ENCODE measurements at regions not wholly inside any gene's neighbourhood (a gene's known extent, or its start where the extent isn't known, plus 50 kb on each side); places are given as distances from the start of the nearest gene placed in this dataset.

GRCh38 chr15:81852411-81853149 lies 193.2 kb downstream of the MEX3B start:
- ATAC-seq = no peak
- TF ChIP-seq POLR2A (IDR thresholded peaks at IDR 0.05) = no peak
- TF ChIP-seq, protein P1, sequence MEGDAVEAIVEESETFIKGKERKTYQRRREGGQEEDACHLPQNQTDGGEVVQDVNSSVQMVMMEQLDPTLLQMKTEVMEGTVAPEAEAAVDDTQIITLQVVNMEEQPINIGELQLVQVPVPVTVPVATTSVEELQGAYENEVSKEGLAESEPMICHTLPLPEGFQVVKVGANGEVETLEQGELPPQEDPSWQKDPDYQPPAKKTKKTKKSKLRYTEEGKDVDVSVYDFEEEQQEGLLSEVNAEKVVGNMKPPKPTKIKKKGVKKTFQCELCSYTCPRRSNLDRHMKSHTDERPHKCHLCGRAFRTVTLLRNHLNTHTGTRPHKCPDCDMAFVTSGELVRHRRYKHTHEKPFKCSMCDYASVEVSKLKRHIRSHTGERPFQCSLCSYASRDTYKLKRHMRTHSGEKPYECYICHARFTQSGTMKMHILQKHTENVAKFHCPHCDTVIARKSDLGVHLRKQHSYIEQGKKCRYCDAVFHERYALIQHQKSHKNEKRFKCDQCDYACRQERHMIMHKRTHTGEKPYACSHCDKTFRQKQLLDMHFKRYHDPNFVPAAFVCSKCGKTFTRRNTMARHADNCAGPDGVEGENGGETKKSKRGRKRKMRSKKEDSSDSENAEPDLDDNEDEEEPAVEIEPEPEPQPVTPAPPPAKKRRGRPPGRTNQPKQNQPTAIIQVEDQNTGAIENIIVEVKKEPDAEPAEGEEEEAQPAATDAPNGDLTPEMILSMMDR (IDR thresholded peaks at IDR 0.05) = no peak
- Histone ChIP-seq H3K27me3 (no peaks in the 10 kb centered on the region), H3K4me1 (no peaks in the 10 kb centered on the region), H3K36me3 (replicated peaks in 1 of 2; ENCODE audit: insufficient read depth in 1 of 2, low read depth in 2 of 2) (no peaks in the 10 kb centered on the region), H3K4me3 (no peak overlapping the region), H3K27ac (no peak overlapping the region), H3K9me3 (no peaks in the 10 kb centered on the region)
- DNase-seq = no peak
- WGBS, 2 donors = 58 to 62% methylated on average over 5 of the region's 5 CpGs
- intact Hi-C loops (cut with DNase I) = no loop called here

GRCh38 chr15:81851757-81852156 lies 194.1 kb downstream of the MEX3B start:
- Histone ChIP-seq H3K4me1 (no peaks in the 10 kb centered on the region), H3K9me3 (no peaks in the 10 kb centered on the region), H3K27ac (no peak overlapping the region), H3K36me3 (replicated peaks in 1 of 2; ENCODE audit: insufficient read depth in 1 of 2, low read depth in 2 of 2) (no peaks in the 10 kb centered on the region), H3K4me3 (no peak overlapping the region), H3K27me3 (no peaks in the 10 kb centered on the region)
- intact Hi-C loops (cut with DNase I) = no loop called here
- DNase-seq = no peak
- no peak for ATAC-seq
- TF ChIP-seq, protein P1 (IDR thresholded peaks at IDR 0.05) = no peak
- TF ChIP-seq POLR2A (IDR thresholded peaks at IDR 0.05) = no peak
- 53 to 63% methylated on average over 7 of the region's 7 CpGs for WGBS, 2 donors

DNA sequence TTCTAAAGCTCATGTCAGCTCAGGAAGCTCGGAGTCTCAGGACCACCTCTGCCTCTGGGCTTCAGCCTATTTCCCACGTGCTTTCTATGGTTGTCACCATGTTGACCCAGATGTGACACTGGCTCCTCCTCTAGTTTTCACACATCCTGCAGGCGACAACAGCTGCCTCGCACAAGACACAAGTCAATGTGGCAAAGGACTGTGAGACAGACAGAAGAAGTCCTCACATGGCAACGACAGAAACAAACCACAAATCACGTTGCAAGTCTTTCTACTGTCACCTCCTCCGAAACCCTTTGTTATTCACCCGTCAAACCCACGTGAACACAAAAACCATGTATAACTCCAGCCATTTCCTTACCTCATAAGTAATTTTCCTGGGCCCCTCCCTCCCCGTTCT lies 194.5 kb downstream of the MEX3B start:
- H3K27me3 ChIP-seq = no peaks in the 10 kb centered on the region
- no peaks in the 10 kb centered on the region for H3K4me1 ChIP-seq
- TF ChIP-seq, protein P1 (IDR thresholded peaks at IDR 0.05) = no peak
- TF ChIP-seq POLR2A (IDR thresholded peaks at IDR 0.05) = no peak
- DNase-seq = no peak
- WGBS, 2 donors = 74 to 77% methylated on average over 10 of the region's 10 CpGs
- H3K9me3 ChIP-seq = no peaks in the 10 kb centered on the region
- intact Hi-C loops (cut with DNase I) = no loop called here
- H3K36me3 ChIP-seq (replicated peaks in 1 of 2; ENCODE audit: insufficient read depth in 1 of 2, low read depth in 2 of 2) = no peaks in the 10 kb centered on the region
- no peak for ATAC-seq
- H3K4me3 ChIP-seq = no peak overlapping the region
- no peak overlapping the region for H3K27ac ChIP-seq

DNA sequence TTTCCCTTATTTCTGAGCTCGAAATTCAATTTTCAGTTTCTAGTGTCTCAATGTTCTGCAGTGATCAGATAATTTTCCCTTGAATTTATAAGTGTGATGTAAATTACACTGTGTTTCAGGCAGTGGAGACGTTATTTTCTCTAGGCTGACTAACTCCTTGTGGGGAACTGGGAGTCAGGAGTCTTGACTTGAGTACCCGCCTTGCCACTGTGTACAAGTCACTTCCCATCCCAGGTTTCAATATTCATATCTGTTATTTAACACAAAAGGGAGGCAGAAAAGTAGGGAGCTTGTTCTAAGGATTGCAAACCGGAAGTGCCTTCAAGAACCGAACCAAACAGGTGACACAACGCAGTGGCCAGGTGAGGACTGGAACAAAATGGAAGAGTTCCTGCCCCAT lies 196.5 kb downstream of the MEX3B start:
- Histone ChIP-seq H3K9me3 (no peaks in the 10 kb centered on the region), H3K36me3 (replicated peaks in 1 of 2; ENCODE audit: insufficient read depth in 1 of 2, low read depth in 2 of 2) (no peaks in the 10 kb centered on the region), H3K4me1 (no peaks in the 10 kb centered on the region), H3K27me3 (no peaks in the 10 kb centered on the region), H3K4me3 (no peak overlapping the region), H3K27ac (no peak overlapping the region)
- 62 to 74% methylated on average over 6 of the region's 6 CpGs for WGBS, 2 donors
- ATAC-seq = no peak
- intact Hi-C loops (cut with DNase I) = no loop called here
- TF ChIP-seq, protein P1 (IDR thresholded peaks at IDR 0.05) = no peak
- no peak for TF ChIP-seq POLR2A (IDR thresholded peaks at IDR 0.05)
- no peak for DNase-seq

DNA sequence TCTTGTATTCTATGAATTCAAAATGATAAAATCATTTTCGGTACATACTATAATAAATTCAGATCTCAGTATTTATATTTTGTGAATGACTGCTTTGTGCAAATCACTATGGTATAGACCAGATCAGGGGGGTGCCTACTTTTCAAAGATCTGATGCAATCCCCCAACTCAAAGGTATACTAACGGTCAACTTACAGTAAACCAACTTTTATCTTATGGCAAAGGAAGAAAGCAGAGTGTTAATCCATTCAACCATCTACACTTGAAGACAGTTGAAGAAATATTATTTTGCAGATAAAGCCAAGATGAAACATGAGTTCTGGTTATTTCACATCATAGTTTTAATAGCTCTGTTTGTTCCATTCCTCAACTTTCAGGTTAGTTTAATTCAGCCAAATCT lies 197.1 kb downstream of the MEX3B start:
- 63 to 71% methylated on average over 2 of the region's 2 CpGs for WGBS, 2 donors
- TF ChIP-seq, protein P1 (IDR thresholded peaks at IDR 0.05) = no peak
- no peak for TF ChIP-seq POLR2A (IDR thresholded peaks at IDR 0.05)
- Histone ChIP-seq H3K4me3 (no peak overlapping the region), H3K27ac (no peak overlapping the region), H3K4me1 (no peaks in the 10 kb centered on the region), H3K9me3 (no peaks in the 10 kb centered on the region), H3K27me3 (no peaks in the 10 kb centered on the region), H3K36me3 (replicated peaks in 1 of 2; ENCODE audit: insufficient read depth in 1 of 2, low read depth in 2 of 2) (no peaks in the 10 kb centered on the region)
- DNase-seq (no peak), ATAC-seq (no peak)
- intact Hi-C loops (cut with DNase I) = no loop called here
